ENCODE measurements at regions not wholly inside any gene's neighbourhood (a gene's known extent, or its start where the extent isn't known, plus 50 kb on each side); places are given as distances from the start of the nearest gene placed in this dataset.
"Not testable (repeated sequence)": the region's sequence is repeated elsewhere in the genome, so short reads cannot be mapped to it uniquely, and the experiment has no call there.

GRCh38 chr5:108451269-108451668 lies 69.4 kb upstream of the FBXL17 start:
- intact Hi-C loops (cut with DNase I), result no loop called here
- no peaks in the 10 kb centered on the region for H3K36me3 ChIP-seq
- H3K27ac ChIP-seq, result no peak overlapping the region
- no peaks in the 10 kb centered on the region for H3K9me3 ChIP-seq
- no peaks in the 10 kb centered on the region for H3K27me3 ChIP-seq
- TF ChIP-seq POLR2A (IDR thresholded peaks at IDR 0.05) (no peak), EP300 (IDR thresholded peaks at IDR 0.05) (no peak), POLR2AphosphoS5 (IDR thresholded peaks at IDR 0.05) (no peak)
- TF ChIP-seq, protein P1, sequence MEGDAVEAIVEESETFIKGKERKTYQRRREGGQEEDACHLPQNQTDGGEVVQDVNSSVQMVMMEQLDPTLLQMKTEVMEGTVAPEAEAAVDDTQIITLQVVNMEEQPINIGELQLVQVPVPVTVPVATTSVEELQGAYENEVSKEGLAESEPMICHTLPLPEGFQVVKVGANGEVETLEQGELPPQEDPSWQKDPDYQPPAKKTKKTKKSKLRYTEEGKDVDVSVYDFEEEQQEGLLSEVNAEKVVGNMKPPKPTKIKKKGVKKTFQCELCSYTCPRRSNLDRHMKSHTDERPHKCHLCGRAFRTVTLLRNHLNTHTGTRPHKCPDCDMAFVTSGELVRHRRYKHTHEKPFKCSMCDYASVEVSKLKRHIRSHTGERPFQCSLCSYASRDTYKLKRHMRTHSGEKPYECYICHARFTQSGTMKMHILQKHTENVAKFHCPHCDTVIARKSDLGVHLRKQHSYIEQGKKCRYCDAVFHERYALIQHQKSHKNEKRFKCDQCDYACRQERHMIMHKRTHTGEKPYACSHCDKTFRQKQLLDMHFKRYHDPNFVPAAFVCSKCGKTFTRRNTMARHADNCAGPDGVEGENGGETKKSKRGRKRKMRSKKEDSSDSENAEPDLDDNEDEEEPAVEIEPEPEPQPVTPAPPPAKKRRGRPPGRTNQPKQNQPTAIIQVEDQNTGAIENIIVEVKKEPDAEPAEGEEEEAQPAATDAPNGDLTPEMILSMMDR (IDR thresholded peaks at IDR 0.05), result no peak
- no peak for DNase-seq
- no peaks in the 10 kb centered on the region for H3K4me1 ChIP-seq
- H3K4me3 ChIP-seq, result no peak overlapping the region

- H3K27me3 ChIP-seq; H3K4me3 ChIP-seq; H3K9me3 ChIP-seq; H3K4me1 ChIP-seq; H3K36me3 ChIP-seq; DNase-seq; H3K27ac ChIP-seq; intact Hi-C loops (cut with DNase I): not testable (repeated sequence)
- WGBS, 2 donors, result 93 to 96% methylated on average over 3 of the region's 3 CpGs
Observed at GRCh38 chr5:108444130-108444529, 62.2 kb upstream of the FBXL17 start.

GRCh38 chr5:108442063-108442651 lies 60.3 kb upstream of the FBXL17 start:
- H3K27ac ChIP-seq; H3K36me3 ChIP-seq; H3K27me3 ChIP-seq; DNase-seq; intact Hi-C loops (cut with DNase I); H3K4me3 ChIP-seq; H3K4me1 ChIP-seq; H3K9me3 ChIP-seq: not testable (repeated sequence)
- 92 to 93% methylated on average over 24 of the region's 24 CpGs for WGBS, 2 donors

GRCh38 chr5:108437425-108437824 lies 55.5 kb upstream of the FBXL17 start:
- no peak overlapping the region for H3K4me3 ChIP-seq

DNA sequence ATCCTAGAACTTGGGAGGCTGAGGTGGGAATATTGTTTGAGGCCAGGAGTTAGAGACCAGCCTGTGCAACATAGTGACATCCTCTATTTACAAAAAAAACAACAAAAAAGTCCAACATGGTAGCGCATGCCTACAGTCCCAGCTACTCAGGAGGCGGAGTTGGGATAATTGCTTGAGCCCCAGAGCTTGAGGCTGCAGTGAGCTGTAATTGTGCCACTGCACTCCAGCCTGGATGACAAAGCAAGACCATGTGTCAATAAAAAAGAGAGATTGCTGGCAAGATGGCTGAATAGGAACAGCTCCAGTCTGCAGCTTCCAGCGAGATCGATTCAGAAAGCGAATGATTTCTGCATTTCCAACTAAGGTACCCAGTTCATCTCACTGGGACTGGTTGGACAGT lies 54.8 kb upstream of the FBXL17 start:
- no peak overlapping the region for H3K4me3 ChIP-seq
- no peaks in the 10 kb centered on the region for H3K27me3 ChIP-seq
- no peak for TF ChIP-seq POLR2AphosphoS5 (IDR thresholded peaks at IDR 0.05)
- TF ChIP-seq, protein P1 (IDR thresholded peaks at IDR 0.05), result no peak
- TF ChIP-seq EP300 (IDR thresholded peaks at IDR 0.05), result no peak
- TF ChIP-seq POLR2A (IDR thresholded peaks at IDR 0.05), result no peak
- WGBS, 2 donors, result 85 to 89% methylated on average over 5 of the region's 5 CpGs
- H3K9me3 ChIP-seq, result no peaks in the 10 kb centered on the region
- intact Hi-C loops (cut with DNase I), result no loop called here
- H3K4me1 ChIP-seq, result no peaks in the 10 kb centered on the region
- DNase-seq, result no peak
- no peaks in the 10 kb centered on the region for H3K36me3 ChIP-seq
- no peak overlapping the region for H3K27ac ChIP-seq

More at GRCh38 chr5:108437425-108437824, 55.5 kb upstream of the FBXL17 start:
- DNase-seq, result no peak
- TF ChIP-seq POLR2AphosphoS5 (IDR thresholded peaks at IDR 0.05) (no peak), EP300 (IDR thresholded peaks at IDR 0.05) (no peak), POLR2A (IDR thresholded peaks at IDR 0.05) (no peak)
- TF ChIP-seq, protein P1 (IDR thresholded peaks at IDR 0.05), result no peak
- intact Hi-C loops (cut with DNase I), result no loop called here
- 51 to 65% methylated on average over 1 of the region's 1 CpG for WGBS, 2 donors
- Histone ChIP-seq H3K9me3 (no peaks in the 10 kb centered on the region), H3K27ac (no peak overlapping the region), H3K27me3 (no peaks in the 10 kb centered on the region), H3K4me1 (no peaks in the 10 kb centered on the region), H3K36me3 (no peaks in the 10 kb centered on the region)

GRCh38 chr5:108433600-108433999 lies 51.7 kb upstream of the FBXL17 start:
- 66 to 86% methylated on average over 3 of the region's 3 CpGs for WGBS, 2 donors
- intact Hi-C loops (cut with DNase I), result no loop called here

More at GRCh38 chr5:108433600-108433999, 51.7 kb upstream of the FBXL17 start:
- Histone ChIP-seq H3K27ac (no peak overlapping the region), H3K4me1 (no peaks in the 10 kb centered on the region), H3K27me3 (no peaks in the 10 kb centered on the region), H3K4me3 (no peak overlapping the region), H3K9me3 (no peaks in the 10 kb centered on the region), H3K36me3 (no peaks in the 10 kb centered on the region)
- TF ChIP-seq POLR2A (IDR thresholded peaks at IDR 0.05), result no peak
- TF ChIP-seq, protein P1 (IDR thresholded peaks at IDR 0.05), result no peak
- no peak for TF ChIP-seq POLR2AphosphoS5 (IDR thresholded peaks at IDR 0.05)
- no peak for TF ChIP-seq EP300 (IDR thresholded peaks at IDR 0.05)
- no peak for DNase-seq
